Smooth muscle cell of the brain vasculature (primary cell): ENCODE measurements at regions not wholly inside any gene's neighbourhood (a gene's known extent, or its start where the extent isn't known, plus 50 kb on each side); places are given as distances from the start of the nearest gene placed in this dataset.

Experiments
- DNase-seq: peaks from one replicate; pipeline ENCODE4 v3.0.0-alpha.2; 2012; ENCODE audit warnings: low read depth, low spot score

GRCh38 chr11:116310226-116310625 is 462.6 kb downstream of the BUD13 start:
- no peak for DNase-seq

GRCh38 chr11:116309446-116309845 is 463.3 kb downstream of the BUD13 start:
- no peak for DNase-seq

- no peak for DNase-seq
Observed at GRCh38 chr11:116302756-116303155, 470.0 kb downstream of the BUD13 start.

- DNase-seq: no peak
Observed at GRCh38 chr11:116301141-116301540, 471.6 kb downstream of the BUD13 start.

GRCh38 chr11:116300232-116300631 is 472.6 kb downstream of the BUD13 start:
- no peak for DNase-seq

- no peak for DNase-seq
Observed at GRCh38 chr11:116294630-116295029, 478.2 kb downstream of the BUD13 start.

- DNase-seq: no peak
Observed at GRCh38 chr11:116287866-116288265, 484.9 kb downstream of the BUD13 start.

GRCh38 chr11:116285026-116285425 is 487.8 kb downstream of the BUD13 start:
- DNase-seq: no peak

GRCh38 chr11:116283300-116283699 is 489.5 kb downstream of the BUD13 start:
- no peak for DNase-seq

GRCh38 chr11:116282481-116282880 is 490.3 kb downstream of the BUD13 start:
- DNase-seq: no peak

- no peak for DNase-seq
Observed at GRCh38 chr11:116281173-116282160, 491.3 kb downstream of the BUD13 start.

GRCh38 chr11:116279511-116279910 is 493.3 kb downstream of the BUD13 start:
- no peak for DNase-seq

GRCh38 chr11:116278076-116278475 is 494.7 kb downstream of the BUD13 start:
- DNase-seq: no peak

- DNase-seq: no peak
Observed at GRCh38 chr11:116276051-116277044, 496.4 kb downstream of the BUD13 start.

GRCh38 chr11:116275635-116276034 is 497.2 kb downstream of the BUD13 start:
- no peak for DNase-seq

- no peak for DNase-seq
Observed at GRCh38 chr11:116274521-116274920, 498.3 kb downstream of the BUD13 start.

- no peak for DNase-seq
Observed at GRCh38 chr11:116272181-116272789, 500.5 kb downstream of the BUD13 start.

GRCh38 chr11:116271479-116271878 is 501.3 kb downstream of the BUD13 start:
- no peak for DNase-seq

GRCh38 chr11:116267146-116267545 is 505.6 kb downstream of the BUD13 start:
- DNase-seq: no peak

GRCh38 chr11:116263770-116264169 is 509.0 kb downstream of the BUD13 start:
- DNase-seq: no peak

- DNase-seq: no peak
Observed at GRCh38 chr11:116263019-116263418, 509.8 kb downstream of the BUD13 start.

GRCh38 chr11:116262370-116262769 is 510.4 kb downstream of the BUD13 start:
- DNase-seq: no peak
